ENCODE measurements at regions not wholly inside any gene's neighbourhood (a gene's known extent, or its start where the extent isn't known, plus 50 kb on each side); places are given as distances from the start of the nearest gene placed in this dataset.

GRCh38 chr4:189046642-189047041, 894.0 kb upstream of the FRG1 start:
- Mint-ChIP-seq H3K4me3 (no peak overlapping the region), H3K27me3 (peaks cover 0 to 2% (median 0%) of the 10 kb centered on the region in 5 donors), H3K4me1 (no peaks in the 10 kb centered on the region), H3K27ac (no peak overlapping the region), H3K36me3 (peaks cover 0 to 6% (median 0%) of the 10 kb centered on the region in 3 donors), H3K9me3 (peaks cover 0 to 14% (median 2%) of the 10 kb centered on the region in 9 donors)
- POLR2A ChIA-PET: no interaction called here
- DNase-seq (no peak), ATAC-seq (no peak)

- POLR2A ChIA-PET: no interaction called here
- DNase-seq (no peak), ATAC-seq (no peak)
- H3K36me3 Mint-ChIP-seq: no peaks in the 10 kb centered on the region
- peaks cover 0 to 3% (median under 1%) of the 10 kb centered on the region in 9 donors for H3K9me3 Mint-ChIP-seq
- H3K4me1 Mint-ChIP-seq: no peaks in the 10 kb centered on the region
- H3K27ac Mint-ChIP-seq: no peak overlapping the region
- H3K4me3 Mint-ChIP-seq: no peak overlapping the region
- H3K27me3 Mint-ChIP-seq: peaks cover 0 to 2% (median 0%) of the 10 kb centered on the region in 5 donors
These were observed 892.6 kb upstream of the FRG1 start for GRCh38 chr4:189048119-189048518.

- Mint-ChIP-seq H3K27me3 (peaks cover 0 to 2% (median 0%) of the 10 kb centered on the region in 5 donors), H3K9me3 (peaks cover 0 to 10% (median 2%) of the 10 kb centered on the region in 9 donors), H3K36me3 (no peaks in the 10 kb centered on the region), H3K4me3 (no peak overlapping the region), H3K4me1 (no peaks in the 10 kb centered on the region), H3K27ac (no peak overlapping the region)
- POLR2A ChIA-PET: no interaction called here
- ATAC-seq (no peak), DNase-seq (no peak)
These were observed 891.0 kb upstream of the FRG1 start for GRCh38 chr4:189049682-189050081.

- Mint-ChIP-seq H3K9me3 (peaks cover 0 to 10% (median 2%) of the 10 kb centered on the region in 9 donors), H3K36me3 (no peaks in the 10 kb centered on the region), H3K4me1 (no peaks in the 10 kb centered on the region), H3K27ac (no peak overlapping the region), H3K4me3 (no peak overlapping the region), H3K27me3 (peaks cover 0 to 2% (median 0%) of the 10 kb centered on the region in 5 donors)
- POLR2A ChIA-PET: no interaction called here
- DNase-seq (no peak), ATAC-seq (no peak)
These were observed 890.0 kb upstream of the FRG1 start for GRCh38 chr4:189050643-189051042.

- POLR2A ChIA-PET: no interaction called here
- H3K9me3 Mint-ChIP-seq: peaks cover 0 to 10% (median 3%) of the 10 kb centered on the region in 9 donors
These were observed 887.1 kb upstream of the FRG1 start for GRCh38 chr4:189053621-189054020.

GRCh38 chr4:189060104-189060503, 880.6 kb upstream of the FRG1 start:
- H3K4me1 Mint-ChIP-seq: no peaks in the 10 kb centered on the region

More at GRCh38 chr4:189053621-189054020, 887.1 kb upstream of the FRG1 start:
- H3K4me1 Mint-ChIP-seq: no peaks in the 10 kb centered on the region
- H3K4me3 Mint-ChIP-seq: no peak overlapping the region
- H3K27me3 Mint-ChIP-seq: no peaks in the 10 kb centered on the region
- H3K36me3 Mint-ChIP-seq: no peaks in the 10 kb centered on the region
- DNase-seq (no peak), ATAC-seq (no peak)
- H3K27ac Mint-ChIP-seq: no peak overlapping the region

GRCh38 chr4:189062047-189062820, 878.4 kb upstream of the FRG1 start:
- Mint-ChIP-seq H3K4me1 (no peaks in the 10 kb centered on the region), H3K27me3 (no peaks in the 10 kb centered on the region), H3K27ac (no peak overlapping the region), H3K4me3 (no peak overlapping the region), H3K9me3 (peaks cover 3 to 40% (median 19%) of the 10 kb centered on the region in 9 donors), H3K36me3 (peaks cover 0 to 4% (median 0%) of the 10 kb centered on the region in 3 donors)
- ATAC-seq: no peak
- POLR2A ChIA-PET: no interaction called here
- no peak for DNase-seq

More at GRCh38 chr4:189060104-189060503, 880.6 kb upstream of the FRG1 start:
- Mint-ChIP-seq H3K27ac (no peak overlapping the region), H3K27me3 (no peaks in the 10 kb centered on the region), H3K4me3 (no peak overlapping the region), H3K9me3 (peaks cover 2 to 32% (median 16%) of the 10 kb centered on the region in 9 donors), H3K36me3 (peaks cover 0 to 4% (median 0%) of the 10 kb centered on the region in 3 donors)
- POLR2A ChIA-PET: no interaction called here
- no peak for ATAC-seq
- no peak for DNase-seq

GRCh38 chr4:189069772-189070171, 870.9 kb upstream of the FRG1 start:
- Mint-ChIP-seq H3K27ac (no peak overlapping the region), H3K36me3 (peaks cover 0 to 6% (median 0%) of the 10 kb centered on the region in 3 donors), H3K27me3 (no peaks in the 10 kb centered on the region), H3K4me3 (no peak overlapping the region), H3K9me3 (peaks cover 0 to 41% (median 10%) of the 10 kb centered on the region in 9 donors), H3K4me1 (no peaks in the 10 kb centered on the region)
- ATAC-seq (no peak), DNase-seq (no peak)
- POLR2A ChIA-PET: no interaction called here

GRCh38 chr4:189071241-189071640, 869.4 kb upstream of the FRG1 start:
- H3K4me3 Mint-ChIP-seq: no peak overlapping the region
- H3K4me1 Mint-ChIP-seq: no peaks in the 10 kb centered on the region
- ATAC-seq: no peak
- DNase-seq: no peak
- POLR2A ChIA-PET: no interaction called here
- no peaks in the 10 kb centered on the region for H3K27me3 Mint-ChIP-seq
- H3K36me3 Mint-ChIP-seq: peaks cover 0 to 6% (median 0%) of the 10 kb centered on the region in 3 donors
- peaks cover 0 to 41% (median 16%) of the 10 kb centered on the region in 9 donors for H3K9me3 Mint-ChIP-seq
- no peak overlapping the region for H3K27ac Mint-ChIP-seq

GRCh38 chr4:189073739-189074138, 866.9 kb upstream of the FRG1 start:
- Mint-ChIP-seq H3K4me3 (no peak overlapping the region), H3K27me3 (no peaks in the 10 kb centered on the region), H3K27ac (no peak overlapping the region), H3K9me3 (peaks cover 3 to 30% (median 13%) of the 10 kb centered on the region in 9 donors), H3K4me1 (no peaks in the 10 kb centered on the region), H3K36me3 (peaks cover 0 to 6% (median 0%) of the 10 kb centered on the region in 3 donors)
- ATAC-seq (no peak), DNase-seq (no peak)
- POLR2A ChIA-PET: no interaction called here

GRCh38 chr4:189081826-189082225, 858.8 kb upstream of the FRG1 start:
- POLR2A ChIA-PET: no interaction called here
- ATAC-seq (no peak), DNase-seq (no peak)
- no peak overlapping the region for H3K4me3 Mint-ChIP-seq
- H3K27ac Mint-ChIP-seq: no peak overlapping the region
- H3K4me1 Mint-ChIP-seq: no peaks in the 10 kb centered on the region
- no peaks in the 10 kb centered on the region for H3K27me3 Mint-ChIP-seq
- H3K36me3 Mint-ChIP-seq: no peaks in the 10 kb centered on the region
- peaks cover 0 to 21% (median 11%) of the 10 kb centered on the region in 9 donors for H3K9me3 Mint-ChIP-seq

GRCh38 chr4:189083769-189084168, 856.9 kb upstream of the FRG1 start:
- POLR2A ChIA-PET: no interaction called here

GRCh38 chr4:189084671-189085070, 856.0 kb upstream of the FRG1 start:
- Mint-ChIP-seq H3K27ac (no peak overlapping the region), H3K4me3 (no peak overlapping the region), H3K36me3 (no peaks in the 10 kb centered on the region), H3K9me3 (peaks cover 0 to 22% (median 11%) of the 10 kb centered on the region in 9 donors), H3K27me3 (no peaks in the 10 kb centered on the region), H3K4me1 (no peaks in the 10 kb centered on the region)
- POLR2A ChIA-PET: no interaction called here
- DNase-seq (no peak), ATAC-seq (no peak)

More at GRCh38 chr4:189083769-189084168, 856.9 kb upstream of the FRG1 start:
- ATAC-seq: no peak
- H3K27ac Mint-ChIP-seq: no peak overlapping the region
- no peaks in the 10 kb centered on the region for H3K36me3 Mint-ChIP-seq
- no peak for DNase-seq
- no peaks in the 10 kb centered on the region for H3K27me3 Mint-ChIP-seq
- H3K9me3 Mint-ChIP-seq: peaks cover 0 to 18% (median 8%) of the 10 kb centered on the region in 9 donors
- H3K4me1 Mint-ChIP-seq: no peaks in the 10 kb centered on the region
- no peak overlapping the region for H3K4me3 Mint-ChIP-seq

- Mint-ChIP-seq H3K4me1 (no peaks in the 10 kb centered on the region), H3K27me3 (no peaks in the 10 kb centered on the region), H3K36me3 (no peaks in the 10 kb centered on the region), H3K9me3 (peaks cover 2 to 21% (median 8%) of the 10 kb centered on the region in 9 donors), H3K4me3 (no peak overlapping the region), H3K27ac (no peak overlapping the region)
- ATAC-seq (no peak), DNase-seq (no peak)
- POLR2A ChIA-PET: no interaction called here
These were observed 852.7 kb upstream of the FRG1 start for GRCh38 chr4:189087971-189088370.
